Kasumi-1 (cell line): ENCODE measurements at regions not wholly inside any gene's neighbourhood (a gene's known extent, or its start where the extent isn't known, plus 50 kb on each side); places are given as distances from the start of the nearest gene placed in this dataset.
"Not testable (repeated sequence)": the region's sequence is repeated elsewhere in the genome, so short reads cannot be mapped to it uniquely, and the experiment has no call there.

Source experiments
- DNase-seq, 2 experiments: peaks; one replicate each; lab custom pipeline; 2025; lab: John Stamatoyannopoulos, UW

DNA sequence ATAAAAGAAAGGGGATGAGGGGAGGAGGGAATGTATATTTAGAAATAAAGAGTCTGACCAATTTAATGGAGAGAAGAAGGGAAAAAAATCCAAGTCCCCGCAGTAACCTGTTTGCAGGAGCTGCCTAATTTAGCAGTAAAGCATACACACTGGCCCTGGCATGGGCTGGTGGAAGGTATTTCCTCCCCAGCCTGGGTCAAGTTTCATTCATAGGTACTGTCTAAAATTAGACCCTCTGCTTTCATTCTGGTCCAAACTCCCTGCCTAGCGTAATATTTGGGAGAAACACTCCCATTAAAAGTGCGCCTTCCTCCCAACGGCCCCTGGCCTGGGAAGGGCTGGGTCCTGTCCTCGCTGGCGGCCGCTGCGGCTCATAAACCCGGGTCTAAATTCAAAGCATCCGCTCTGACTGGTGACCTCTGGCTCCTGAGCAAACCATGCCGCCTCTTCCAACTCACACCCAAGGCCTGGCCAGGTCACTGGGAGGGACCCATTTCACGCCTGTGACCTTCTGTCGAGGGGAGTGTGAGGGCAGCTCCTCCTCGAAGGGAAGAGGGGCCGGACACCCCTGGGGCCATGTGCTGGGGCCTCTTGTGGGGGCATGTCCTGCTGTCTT, 123.2 kb downstream of the FGF18 start:
- no peak for DNase-seq

DNA sequence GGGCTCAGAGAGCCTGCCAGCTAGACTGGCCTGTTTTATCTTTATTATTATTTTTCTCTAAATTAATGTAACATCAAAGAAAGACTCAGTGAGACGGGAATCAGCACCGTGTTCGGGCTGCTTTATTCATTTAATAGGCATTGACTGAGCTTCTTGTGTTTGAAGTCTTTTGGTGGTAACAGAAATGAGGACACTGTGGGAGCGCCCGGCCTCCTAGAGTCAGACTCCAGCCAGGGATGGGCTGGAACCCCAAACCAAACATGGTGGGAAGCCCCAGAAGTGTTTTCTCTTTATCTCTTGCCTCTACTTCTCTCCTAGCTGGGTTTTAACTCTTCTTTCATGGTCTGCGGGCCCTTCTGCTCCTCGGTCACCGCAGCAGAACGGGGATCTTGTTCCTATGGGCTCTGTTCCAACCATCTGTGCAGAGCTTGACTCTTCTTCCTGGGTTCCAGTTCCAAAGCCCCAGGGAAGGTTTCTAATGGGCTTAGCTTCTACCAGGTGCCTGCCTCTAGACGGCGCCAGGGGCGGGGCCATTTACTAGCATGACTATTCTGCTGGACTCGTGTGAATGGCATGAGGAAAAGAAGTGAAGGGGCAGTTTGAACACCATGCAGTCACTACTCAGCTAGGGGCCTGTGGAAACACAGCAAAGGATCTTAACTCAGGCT, 123.8 kb downstream of the FGF18 start:
- DNase-seq: no peak

DNA sequence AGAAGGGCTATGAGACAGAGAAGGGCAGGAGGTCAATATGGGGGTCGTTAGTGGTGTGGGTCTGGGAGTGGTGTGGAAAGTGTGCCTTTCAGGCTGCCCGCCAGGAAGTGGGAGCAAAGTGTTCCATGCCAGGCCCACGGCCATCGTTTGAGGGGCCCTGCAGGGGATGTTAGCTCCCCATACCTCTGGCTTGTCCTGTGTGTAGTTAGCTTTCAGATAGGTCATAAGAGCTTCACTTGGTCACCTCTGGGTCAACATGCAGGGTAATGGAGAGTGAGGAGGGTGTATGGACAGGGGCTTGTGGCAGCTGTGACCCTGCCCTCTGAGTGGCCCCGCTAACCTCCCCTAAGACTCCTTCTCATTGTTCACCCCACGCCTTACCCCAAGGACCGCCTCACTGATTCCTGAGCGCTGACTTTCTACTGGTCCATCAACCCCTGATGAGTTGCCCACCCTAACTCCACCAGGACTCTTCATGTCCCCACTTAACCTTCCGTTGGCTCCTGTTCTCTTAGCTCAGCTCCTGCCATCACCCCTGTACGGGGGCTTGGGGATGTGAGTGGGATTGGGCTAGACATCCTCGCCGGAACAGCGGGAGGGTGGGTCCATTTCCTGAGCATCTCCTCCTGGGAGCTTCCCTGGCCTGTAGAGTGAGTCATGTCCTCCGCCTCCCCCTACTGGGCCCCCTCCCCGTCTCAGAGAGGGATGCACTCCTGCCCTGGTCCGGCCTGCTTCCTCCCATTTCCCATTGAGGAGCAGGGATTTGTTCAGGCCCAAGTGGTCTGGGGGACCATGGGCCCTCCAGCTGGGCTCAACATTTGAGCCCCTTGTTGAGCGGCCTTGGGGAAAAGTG, 125.7 kb downstream of the FGF18 start:
- DNase-seq: no peak

DNA sequence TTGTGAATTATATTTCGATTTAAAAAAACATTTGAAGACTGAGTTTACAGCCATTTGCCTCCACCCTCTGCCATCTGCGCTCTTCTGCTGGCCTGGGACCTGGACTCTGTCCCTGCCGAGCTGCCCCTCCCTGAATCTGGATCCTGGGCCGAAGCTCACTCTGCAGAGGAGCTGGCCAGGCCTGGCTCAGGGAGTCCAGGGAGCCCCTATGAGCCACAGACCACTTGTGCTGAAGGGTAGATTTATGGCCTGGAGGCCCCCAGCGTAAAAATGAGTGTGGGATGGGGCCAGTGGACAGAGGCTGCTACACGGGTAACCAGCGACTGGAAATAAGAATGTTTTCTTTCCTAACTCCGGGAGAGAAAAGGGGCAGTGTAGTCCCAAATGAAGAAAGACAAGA, 129.8 kb downstream of the FGF18 start:
- DNase-seq: no peak

DNA sequence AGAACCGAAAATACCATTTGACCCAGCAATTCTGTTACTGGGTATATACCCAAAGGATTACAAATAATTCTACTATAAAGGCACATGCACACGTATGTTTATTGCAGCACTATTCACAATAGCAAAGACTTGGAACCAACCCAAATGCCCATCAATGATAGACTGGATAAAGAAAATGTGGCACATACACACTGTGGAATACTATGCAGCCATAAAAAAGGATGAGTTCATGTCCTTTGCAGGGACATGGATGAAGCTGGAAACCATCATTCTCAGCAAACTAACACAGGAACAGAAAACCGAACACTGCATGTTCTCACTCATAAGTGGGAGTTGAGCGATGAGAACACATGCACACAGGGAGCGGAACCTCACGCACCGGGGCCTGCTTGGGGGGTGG, 134.4 kb downstream of the FGF18 start:
- not testable (repeated sequence) for DNase-seq

DNA sequence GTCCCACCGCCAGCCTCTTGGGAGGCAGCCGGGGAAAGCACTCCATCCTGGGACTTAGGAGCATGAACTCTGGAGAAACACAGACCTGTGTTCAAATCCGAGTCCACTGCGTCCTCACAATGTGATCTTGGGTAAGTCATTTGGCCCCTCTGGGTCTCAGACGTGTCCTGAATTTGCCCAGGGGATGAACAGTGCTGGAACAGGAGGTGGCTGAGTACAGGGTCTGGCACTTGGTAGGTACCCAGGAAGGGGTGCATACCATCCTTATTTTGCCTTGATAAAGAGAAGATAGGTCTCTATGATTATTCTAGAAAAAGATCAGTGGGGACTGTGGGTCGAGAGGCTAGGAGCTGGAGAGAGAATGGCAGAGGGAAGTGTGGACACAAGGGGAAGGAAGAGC, 135.7 kb downstream of the FGF18 start:
- DNase-seq: no peak

DNA sequence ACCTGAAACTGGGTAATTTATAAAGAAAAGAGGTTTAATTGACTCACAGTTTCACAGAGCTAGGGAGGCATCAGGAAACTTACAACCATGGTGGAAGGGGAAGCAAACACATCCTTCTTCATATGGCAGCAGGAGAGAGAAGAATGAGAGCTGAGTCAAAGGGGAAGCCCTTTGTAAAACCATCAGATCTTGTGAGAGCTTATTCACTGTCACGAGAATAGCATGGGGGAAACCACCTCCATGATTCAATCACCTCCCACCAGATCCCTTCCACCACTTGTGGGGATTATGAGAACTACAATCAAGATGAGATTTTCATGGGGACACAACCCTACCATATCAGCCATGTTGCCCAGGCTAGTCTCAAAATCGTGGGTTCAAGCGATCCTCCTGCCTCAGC, 143.4 kb downstream of the FGF18 start:
- DNase-seq: no peak

DNA sequence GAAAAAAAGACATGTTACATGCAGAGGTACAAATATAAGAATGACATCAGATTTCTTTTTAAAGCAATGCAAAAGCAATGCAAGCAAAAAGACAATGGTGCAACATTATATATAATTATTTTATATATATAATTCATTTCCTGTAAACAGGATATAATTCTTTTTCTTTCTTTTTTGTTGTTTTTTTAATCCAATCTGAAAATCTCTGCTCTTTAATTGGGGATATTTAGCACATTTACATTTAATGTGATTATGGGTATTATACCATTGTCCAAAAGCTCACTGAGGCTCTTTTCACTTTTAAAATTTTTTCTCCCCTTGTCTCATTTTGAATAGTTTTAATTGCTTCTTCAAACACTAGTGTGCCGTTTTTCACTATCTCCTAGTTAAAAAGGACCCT, 148.9 kb downstream of the FGF18 start:
- DNase-seq: no peak

DNA sequence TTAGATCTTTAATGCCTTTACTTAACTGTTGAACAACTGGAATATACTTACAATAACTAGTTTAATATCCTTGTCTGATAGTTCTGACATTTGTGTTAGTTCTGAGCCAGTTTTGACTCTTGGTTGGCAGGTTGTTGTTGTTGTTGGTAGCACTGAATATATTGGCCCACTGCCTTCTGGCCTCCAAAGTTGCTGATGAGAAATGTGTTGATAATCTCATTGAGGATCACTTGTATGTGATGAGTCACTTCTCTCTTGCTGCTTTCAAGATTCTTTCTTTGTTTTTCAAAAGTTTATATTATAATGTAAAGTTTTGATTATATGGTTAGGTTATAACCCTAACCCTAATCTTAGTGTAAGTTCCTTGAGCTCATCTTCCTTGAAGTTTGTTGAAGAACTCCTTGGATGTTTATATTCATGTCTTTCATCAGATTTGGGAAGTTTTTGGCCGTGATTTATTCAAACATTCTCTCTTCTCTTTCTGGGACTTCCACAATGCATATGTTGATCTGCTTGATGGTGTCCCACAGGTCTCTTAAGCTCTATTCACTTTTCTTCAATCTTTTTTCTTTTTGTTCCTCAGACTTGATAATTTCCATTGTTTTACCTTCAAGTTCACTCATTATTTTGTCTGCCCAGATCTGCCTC, 149.7 kb downstream of the FGF18 start:
- DNase-seq: no peak

DNA sequence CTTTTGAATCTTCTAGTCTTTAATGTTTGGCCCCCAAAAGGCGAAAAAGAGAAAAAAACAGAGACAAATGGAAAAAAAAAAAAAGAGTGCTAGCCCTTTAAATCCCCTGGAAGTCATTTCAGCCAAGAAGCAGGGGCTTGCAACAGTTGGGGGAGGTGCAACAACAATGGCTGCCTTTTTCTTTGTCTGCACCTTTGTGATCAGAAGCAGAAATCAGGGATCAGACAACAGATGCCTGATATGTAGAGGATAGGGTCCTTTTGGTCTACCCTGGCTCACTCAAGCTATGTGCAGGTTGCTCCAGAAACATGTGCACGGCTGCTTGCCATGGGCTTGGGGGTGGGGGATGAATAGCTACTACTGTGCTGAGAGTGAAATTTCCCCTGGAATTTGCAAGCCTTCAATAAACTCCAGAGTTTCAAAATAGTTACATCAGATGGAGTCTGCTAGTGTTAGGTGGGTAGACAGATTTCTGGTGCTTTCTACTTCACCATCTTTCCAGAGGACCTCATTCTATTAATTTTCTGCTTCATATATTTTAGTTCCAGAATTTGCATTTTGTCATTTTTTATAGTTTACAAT, 150.9 kb downstream of the FGF18 start:
- DNase-seq: no peak

DNA sequence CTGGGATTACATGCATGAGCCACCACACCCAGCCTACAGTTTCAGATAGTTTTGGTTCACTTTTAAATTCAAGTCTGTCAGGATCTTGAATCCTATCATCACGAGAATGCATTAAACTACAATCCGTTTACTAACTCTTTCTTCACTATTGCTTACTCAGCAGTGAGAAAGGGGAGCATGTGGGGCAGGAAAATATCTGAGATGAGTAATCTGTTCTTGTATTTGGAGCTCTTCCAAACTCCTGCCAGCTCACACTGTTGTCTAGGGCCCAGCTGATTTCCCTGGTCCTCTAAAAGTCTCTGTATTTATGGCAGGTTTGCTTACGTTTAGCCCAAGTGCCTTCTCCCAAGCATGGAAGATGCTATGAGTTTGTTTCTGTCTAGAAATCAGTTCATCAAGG, 152.2 kb downstream of the FGF18 start:
- DNase-seq: no peak

DNA sequence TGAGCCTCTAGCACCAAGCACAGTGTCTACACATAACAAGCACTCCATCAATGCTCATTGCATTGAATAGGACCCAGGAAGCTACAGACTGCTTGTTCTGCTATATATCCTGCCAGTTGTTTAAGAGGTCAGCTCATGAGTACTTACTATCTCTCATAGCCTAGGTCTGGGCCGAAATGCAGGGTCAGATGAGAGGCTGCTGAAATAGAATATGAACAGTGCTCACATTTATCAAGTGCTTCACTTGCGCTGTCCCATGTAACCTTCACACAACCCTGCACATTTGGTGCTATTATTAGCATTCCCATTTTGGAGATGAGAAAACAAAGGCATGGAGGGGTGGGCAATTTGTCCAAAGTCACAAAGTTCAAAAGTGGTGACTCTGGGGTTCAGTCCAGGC, 153.6 kb downstream of the FGF18 start:
- no peak for DNase-seq

DNA sequence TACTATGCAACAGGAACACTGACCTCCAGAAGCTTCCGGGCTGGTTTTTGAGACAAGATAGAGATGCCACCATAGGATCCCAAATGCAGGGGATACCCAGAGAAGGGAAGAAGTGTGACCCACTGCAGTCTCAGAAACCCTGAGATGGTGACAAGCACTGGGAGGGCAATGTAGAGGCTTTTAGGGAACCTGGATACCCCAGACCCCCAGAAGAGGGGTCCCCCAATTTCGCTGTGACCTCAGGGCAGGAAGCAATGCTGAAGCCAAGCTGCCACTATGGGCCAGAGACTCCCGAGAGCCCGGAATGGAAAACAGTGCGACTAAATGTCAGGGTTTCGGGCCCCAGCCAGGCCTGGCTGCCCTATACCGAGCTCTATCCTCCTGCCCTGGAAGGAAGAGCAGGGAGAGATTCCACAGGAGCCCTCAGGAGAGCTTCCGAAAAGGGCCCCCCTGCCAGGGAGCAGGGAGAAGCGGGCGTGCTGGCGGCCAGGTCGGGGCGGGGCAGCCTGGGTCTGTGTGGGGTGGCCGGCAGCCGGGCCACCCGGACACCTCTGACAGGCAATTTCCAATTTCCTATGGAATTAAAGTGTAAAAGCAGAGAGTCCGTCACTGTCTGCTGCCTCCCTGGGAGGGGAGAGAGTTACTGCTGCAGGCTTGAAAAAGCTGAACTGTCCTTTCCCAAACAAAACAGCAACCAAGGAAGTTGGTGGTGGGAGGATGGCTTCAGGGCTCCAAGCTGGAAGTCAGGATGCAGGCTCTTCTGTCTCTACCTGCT, 154.2 kb downstream of the FGF18 start:
- DNase-seq: no peak

DNA sequence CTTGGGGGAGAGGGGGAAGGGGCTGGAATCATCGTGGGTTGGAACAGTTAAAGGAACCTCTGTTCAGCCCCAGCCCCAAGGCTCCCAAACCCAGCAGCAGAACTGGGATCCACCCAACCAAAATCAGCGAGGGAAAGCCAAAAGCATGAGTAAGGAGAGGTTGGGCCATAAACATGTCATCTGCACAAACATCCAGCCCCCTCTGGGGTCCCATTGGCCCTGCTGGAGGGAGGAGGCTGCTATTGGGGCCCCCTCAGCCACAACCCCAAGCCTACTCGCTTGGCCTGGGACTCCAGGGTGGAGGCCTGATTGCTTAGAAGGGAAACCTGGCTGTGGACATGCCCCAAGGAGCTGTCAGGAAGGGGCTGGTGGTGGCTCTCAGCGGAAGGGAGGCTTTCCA, 154.9 kb downstream of the FGF18 start:
- DNase-seq: no peak

DNA sequence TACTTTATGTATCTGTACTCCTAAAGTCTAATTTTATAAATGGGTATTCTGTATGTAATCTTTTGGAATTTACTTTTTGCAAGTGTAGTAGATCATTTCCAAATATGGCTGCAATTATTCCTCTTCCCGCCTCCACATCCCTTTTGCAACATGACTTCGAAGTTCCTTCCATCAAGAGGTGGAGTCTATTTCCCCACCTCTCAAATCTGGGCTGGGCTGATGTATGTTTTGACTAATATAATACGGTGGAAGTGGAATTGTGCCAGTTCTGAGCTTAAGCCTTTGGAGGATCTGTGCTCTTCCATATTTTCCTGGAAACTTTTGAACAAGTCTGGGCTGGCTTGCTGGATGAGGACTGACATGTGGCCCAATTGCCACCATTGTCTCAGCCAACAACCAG, 155.9 kb downstream of the FGF18 start:
- no peak for DNase-seq

DNA sequence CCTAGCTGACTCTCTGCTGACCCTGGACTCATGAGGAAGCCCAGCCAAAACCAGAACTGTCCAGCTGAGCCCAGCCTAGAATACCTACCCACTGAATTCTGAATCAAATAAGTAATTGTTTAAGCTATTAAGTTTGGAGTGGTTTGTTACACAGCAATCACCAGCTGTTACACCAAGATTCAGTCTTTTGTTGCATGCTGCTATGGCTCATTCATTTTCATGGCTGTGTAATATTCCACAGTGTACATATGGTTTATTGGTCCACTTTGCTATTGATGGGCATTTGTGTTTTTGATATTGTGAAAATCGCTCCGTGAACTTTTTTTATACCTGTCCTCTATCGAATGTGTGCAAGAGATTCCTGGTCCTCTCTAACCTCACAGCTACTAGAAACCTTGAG, 156.4 kb downstream of the FGF18 start:
- DNase-seq: no peak

DNA sequence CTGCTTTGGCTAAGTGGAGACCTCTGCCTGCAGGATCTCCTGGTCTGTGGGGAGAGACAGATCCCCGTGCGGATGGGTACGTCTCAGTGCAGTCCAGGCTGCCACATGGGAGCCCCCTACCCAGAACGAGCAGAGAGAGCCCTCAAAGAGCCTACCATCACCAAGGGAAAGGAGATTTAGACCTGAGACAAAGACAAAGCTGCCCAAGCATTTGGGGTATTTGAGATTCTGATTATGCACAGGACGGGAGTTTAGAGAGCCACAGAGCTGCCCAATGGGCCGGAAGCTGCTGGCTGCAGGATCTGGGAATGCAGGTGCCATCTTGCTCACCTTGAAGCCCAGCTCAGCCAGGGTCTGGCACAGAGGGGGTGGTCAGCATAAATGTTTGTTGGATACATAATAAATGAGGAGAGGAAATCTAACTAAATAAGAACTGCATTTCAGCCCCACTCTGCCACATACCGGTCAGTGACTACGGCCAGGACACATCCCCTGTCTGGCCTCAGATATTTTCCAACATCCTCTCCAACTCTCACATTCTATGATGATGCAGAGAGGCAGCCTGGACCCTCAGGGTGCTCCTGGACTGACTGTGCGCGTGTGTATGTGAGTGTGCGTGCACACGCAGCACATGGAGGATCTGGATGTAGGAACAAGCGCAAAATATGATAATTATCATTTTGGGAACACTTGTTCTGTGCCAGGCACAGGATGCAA, 157.8 kb downstream of the FGF18 start:
- no peak for DNase-seq

DNA sequence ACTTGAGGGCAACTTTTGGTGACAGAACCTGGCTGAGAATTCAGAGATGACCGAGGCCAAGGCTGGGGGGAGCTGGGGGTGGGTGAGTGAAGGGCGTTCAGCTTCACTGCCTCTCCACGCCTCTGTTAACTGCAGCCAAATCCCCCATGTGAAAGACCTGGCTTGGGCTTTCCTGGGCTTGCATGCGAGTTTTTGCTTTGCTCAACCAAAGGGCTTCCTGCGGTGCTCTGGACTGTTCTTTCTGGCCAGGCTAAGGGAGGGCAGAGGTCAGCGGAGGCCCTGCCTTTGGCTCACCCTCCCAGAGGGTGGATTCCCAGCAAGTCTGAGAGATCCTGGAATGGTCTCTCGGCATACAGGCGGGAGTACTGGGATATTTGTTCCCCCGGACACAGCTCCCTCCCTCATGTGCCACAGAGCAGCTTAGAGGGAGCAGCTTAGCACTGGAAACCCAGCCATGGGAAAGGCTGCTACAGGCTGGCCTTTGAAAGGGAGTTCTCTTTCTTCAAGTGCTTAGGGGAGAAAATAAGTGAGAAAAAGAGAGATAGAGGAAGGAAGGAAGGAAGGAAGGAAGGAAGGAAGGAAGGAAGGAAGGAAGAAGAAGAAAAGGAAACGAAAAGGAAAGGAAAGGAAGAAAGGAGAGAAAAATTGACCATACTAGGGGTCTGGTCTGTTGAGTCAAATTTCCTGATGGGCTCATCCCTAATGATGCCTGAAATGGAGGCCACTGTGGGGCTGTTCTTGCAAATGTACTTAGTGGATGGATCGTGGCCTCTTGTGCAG, 158.8 kb downstream of the FGF18 start:
- DNase-seq: no peak

DNA sequence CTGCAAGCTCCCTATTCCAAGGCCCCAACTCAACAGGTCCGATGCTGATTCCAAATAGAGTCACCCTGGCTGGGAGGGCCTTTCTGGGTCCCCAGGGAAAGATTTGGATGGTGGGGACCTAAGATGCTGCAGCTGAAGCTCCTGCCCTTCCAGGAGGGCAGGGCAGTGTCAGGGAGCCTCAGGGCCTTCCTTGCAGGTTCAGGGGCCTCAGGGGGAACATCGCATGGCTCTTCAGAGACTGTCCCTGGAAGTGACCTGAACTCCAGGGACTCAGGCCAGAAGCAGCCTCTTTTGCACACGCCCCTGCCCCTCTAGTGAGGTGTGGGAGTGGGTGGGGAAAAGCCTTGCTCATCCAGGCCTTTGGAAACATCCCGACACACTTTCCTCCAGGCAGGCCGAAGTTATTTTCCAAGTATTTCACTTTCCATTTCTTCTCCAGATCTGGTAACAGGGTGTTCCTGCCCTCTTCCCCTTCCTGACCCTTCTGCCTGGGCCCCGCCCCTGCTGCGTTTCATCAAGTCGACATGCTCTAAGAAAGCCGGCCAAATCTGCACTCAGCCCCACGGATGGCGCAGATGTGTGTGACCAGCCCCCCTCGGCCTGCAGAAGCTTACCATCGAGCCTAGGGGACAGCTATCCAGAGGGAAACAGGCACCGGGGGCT, 159.5 kb downstream of the FGF18 start:
- no peak for DNase-seq

DNA sequence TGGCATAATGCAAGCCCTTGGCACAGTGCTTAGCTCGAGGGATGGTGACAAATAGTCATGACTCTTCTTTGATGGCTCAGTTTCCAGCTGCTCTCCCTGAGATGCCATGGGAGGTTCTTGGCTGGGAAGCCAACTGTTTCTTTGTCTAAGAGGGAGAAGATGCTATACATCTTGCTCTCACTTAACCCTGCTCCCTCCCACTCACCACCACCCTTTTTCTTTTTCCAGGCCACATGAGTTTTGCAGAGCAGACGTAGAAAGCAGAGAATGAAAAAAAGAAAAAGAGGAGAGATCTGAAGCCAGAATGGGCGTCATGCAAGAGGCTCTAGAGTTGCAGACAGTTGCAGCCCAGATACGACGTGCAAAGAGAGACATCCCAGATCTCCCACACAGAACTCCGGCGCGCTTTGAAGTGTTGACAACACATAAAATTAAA, 160.5 kb downstream of the FGF18 start:
- no peak for DNase-seq
